ENCODE measurements at regions not wholly inside any gene's neighbourhood (a gene's known extent, or its start where the extent isn't known, plus 50 kb on each side); places are given as distances from the start of the nearest gene placed in this dataset.

GRCh38 chr10:88211230-88211629 lies 347.8 kb downstream of the PTEN start:
- no peak for DNase-seq

GRCh38 chr10:88212069-88212468 lies 348.6 kb downstream of the PTEN start:
- no peak for DNase-seq

- DNase-seq, result no peak
These were observed 349.7 kb downstream of the PTEN start for GRCh38 chr10:88213065-88213605.

- DNase-seq, result no peak
These were observed 353.6 kb downstream of the PTEN start for GRCh38 chr10:88216976-88217375.

- no peak for DNase-seq
These were observed 354.9 kb downstream of the PTEN start for GRCh38 chr10:88218362-88218761.

- DNase-seq, result no peak
These were observed 356.3 kb downstream of the PTEN start for GRCh38 chr10:88219753-88220152.

- DNase-seq, result no peak
These were observed 357.9 kb downstream of the PTEN start for GRCh38 chr10:88221010-88221973.

- DNase-seq, result peak; percentile 65
These were observed 359.5 kb downstream of the PTEN start for GRCh38 chr10:88222881-88223280.
